Fibroblast of skin of left biceps (primary cell): ENCODE measurements at regions not wholly inside any gene's neighbourhood (a gene's known extent, or its start where the extent isn't known, plus 50 kb on each side); places are given as distances from the start of the nearest gene placed in this dataset.
A peak's percentile ranks its signal among the peaks of the same experiment; 100 is the strongest.

ENCODE experiments used
- DNase-seq, 2 experiments: peaks; one replicate each; pipeline ENCODE4 v3.0.0-alpha.2; 2013; ENCODE audit warnings: low read depth in 2 of 2

GRCh38 chr3:117404141-117404540, 694.6 kb downstream of the TUSC7 start:
- no peak for DNase-seq

GRCh38 chr3:117404730-117405129, 695.2 kb downstream of the TUSC7 start:
- DNase-seq = no peak

- DNase-seq = no peak
Measured at GRCh38 chr3:117405359-117405758, 695.8 kb downstream of the TUSC7 start.

GRCh38 chr3:117407317-117407716, 697.7 kb downstream of the TUSC7 start:
- DNase-seq = no peak

- DNase-seq = peak; percentile 21 to 24
Measured at GRCh38 chr3:117408811-117409210, 699.2 kb downstream of the TUSC7 start.

GRCh38 chr3:117409256-117409655, 699.7 kb downstream of the TUSC7 start:
- DNase-seq = no peak

GRCh38 chr3:117409701-117410459, 700.3 kb downstream of the TUSC7 start:
- DNase-seq = no peak

- DNase-seq = no peak
Measured at GRCh38 chr3:117411971-117412370, 702.4 kb downstream of the TUSC7 start.

GRCh38 chr3:117417411-117417810, 707.8 kb downstream of the TUSC7 start:
- no peak for DNase-seq

- no peak for DNase-seq
Measured at GRCh38 chr3:117427081-117427480, 717.5 kb downstream of the TUSC7 start.

GRCh38 chr3:117433427-117433826, 723.8 kb downstream of the TUSC7 start:
- no peak for DNase-seq

- DNase-seq = no peak
Measured at GRCh38 chr3:117434661-117435412, 725.3 kb downstream of the TUSC7 start.

- DNase-seq = no peak
Measured at GRCh38 chr3:117435506-117435905, 725.9 kb downstream of the TUSC7 start.

- peak; percentile 8 to 12 for DNase-seq
Measured at GRCh38 chr3:117439812-117440211, 730.2 kb downstream of the TUSC7 start.

GRCh38 chr3:117441851-117442250, 732.3 kb downstream of the TUSC7 start:
- DNase-seq = no peak

GRCh38 chr3:117442566-117442965, 733.0 kb downstream of the TUSC7 start:
- DNase-seq = no peak

GRCh38 chr3:117443014-117443413, 733.4 kb downstream of the TUSC7 start:
- DNase-seq = no peak

GRCh38 chr3:117444175-117444574, 734.6 kb downstream of the TUSC7 start:
- no peak for DNase-seq

- DNase-seq = no peak
Measured at GRCh38 chr3:117447419-117447818, 737.8 kb downstream of the TUSC7 start.

- DNase-seq = no peak
Measured at GRCh38 chr3:117450026-117450425, 740.4 kb downstream of the TUSC7 start.

- no peak for DNase-seq
Measured at GRCh38 chr3:117454254-117454653, 744.7 kb downstream of the TUSC7 start.

- no peak for DNase-seq
Measured at GRCh38 chr3:117454908-117455307, 745.3 kb downstream of the TUSC7 start.

- DNase-seq = no peak
Measured at GRCh38 chr3:117455782-117456181, 746.2 kb downstream of the TUSC7 start.
